Natural killer cell (primary cell): ENCODE measurements at regions not wholly inside any gene's neighbourhood (a gene's known extent, or its start where the extent isn't known, plus 50 kb on each side); places are given as distances from the start of the nearest gene placed in this dataset.

Source experiments
- ATAC-seq, 3 donors: fragments of 150-1000 bp in 2 of 3; fragments of 200-7000 bp in 1 of 3; cut with Tn5 transposase; 1 replicate in 1 of 3; 2 replicates in 2 of 3; pipeline ENCODE4 v1.10.0; 2021; ENCODE audit warnings: mild to moderate bottlenecking in 2 of 3, moderate library complexity in 2 of 3
- DNase-seq, 2 donors: peaks; one replicate each; pipeline versions ENCODE4 v3.0.0 to v3.0.0-alpha.2; 2013 to 2021; ENCODE audit warnings: mixed read lengths in 1 of 2
- H3K27ac ChIP-seq: one replicate; pipeline ENCODE4 v1.5.1; 2013; ENCODE audit warnings: mild to moderate bottlenecking, low read length
- H3K27me3 ChIP-seq: one replicate; pipeline ENCODE4 v1.6.1; 2013; ENCODE audit warnings: low read length; ENCODE audit not compliant: control insufficient read depth, insufficient read depth
- H3K36me3 ChIP-seq: one replicate; pipeline ENCODE4 v1.6.1; 2013; ENCODE audit warnings: low read length; ENCODE audit not compliant: control insufficient read depth, insufficient read depth
- H3K4me1 ChIP-seq: one replicate; pipeline ENCODE4 v1.6.1; 2013; ENCODE audit warnings: low read length; ENCODE audit not compliant: control insufficient read depth, insufficient read depth
- H3K4me3 ChIP-seq: one replicate; pipeline ENCODE4 v1.5.1; 2013; ENCODE audit warnings: low read length
- H3K9me3 ChIP-seq: one replicate; pipeline ENCODE4 v1.6.1; 2013; ENCODE audit warnings: low read length; ENCODE audit not compliant: control insufficient read depth, insufficient read depth
- H3K27ac Mint-ChIP-seq, 2 donors: one replicate each; pipeline ENCODE4 v1.8.0; 2022; ENCODE audit warnings: mild to moderate bottlenecking in 2 of 2, mixed read lengths in 2 of 2, moderate library complexity in 1 of 2
- H3K27me3 Mint-ChIP-seq, 2 donors: one replicate each; pipeline ENCODE4 v1.8.0; 2022; ENCODE audit warnings: low read depth in 2 of 2, mixed read lengths in 2 of 2
- H3K36me3 Mint-ChIP-seq: one replicate; pipeline ENCODE4 v1.8.0; 2022; ENCODE audit warnings: mixed read lengths
- H3K4me1 Mint-ChIP-seq, 2 donors: one replicate each; pipeline ENCODE4 v1.8.0; 2022; ENCODE audit warnings: mixed read lengths in 2 of 2
- H3K4me3 Mint-ChIP-seq: one replicate; pipeline ENCODE4 v1.8.0; 2022; ENCODE audit warnings: mild to moderate bottlenecking, moderate library complexity, mixed read lengths
- H3K9me3 Mint-ChIP-seq, 2 donors: one replicate each; pipeline ENCODE4 v1.8.0; 2022; ENCODE audit warnings: mixed read lengths in 2 of 2
- CTCF ChIP-seq: fragments of 200-600 bp; IDR thresholded peaks from one replicate; pipeline ENCODE4 v1.8.0; 2022; ENCODE audit warnings: antibody characterized with exemption
- WGBS: methylation state at CpG from one replicate; pipeline ENCODE4 v1.1.7; 2013; ENCODE audit warnings: missing lambda C conversion rate; ENCODE audit not compliant: insufficient coverage; 5-methylcytosine and 5-hydroxymethylcytosine counted together
- intact Hi-C: fragments of 100-400 bp; cut with micrococcal nuclease; formaldehyde crosslinking; loops from one replicate; pipeline ENCODE4 v1.14.2; 2022

GRCh38 chr3:157692468-157692867, 189.3 kb upstream of the VEPH1 start:
- DNase-seq, result no peak
- Mint-ChIP-seq H3K4me1 (no peaks in the 10 kb centered on the region), H3K36me3 (peaks cover 5% of the 10 kb centered on the region), H3K4me3 (no peak overlapping the region), H3K9me3 (peaks cover 11 to 13% of the 10 kb centered on the region in 2 donors), H3K27me3 (no peaks in the 10 kb centered on the region), H3K27ac (no peak overlapping the region)
- no peaks in the 10 kb centered on the region for H3K36me3 ChIP-seq
- no peaks in the 10 kb centered on the region for H3K4me1 ChIP-seq
- no peak overlapping the region for H3K4me3 ChIP-seq
- TF ChIP-seq CTCF, result no peak
- no peaks in the 10 kb centered on the region for H3K9me3 ChIP-seq
- WGBS, result no CpG with 5 or more reads among the region's 1 CpG
- intact Hi-C loops, result no loop called here
- H3K27ac ChIP-seq, result no peak overlapping the region
- H3K27me3 ChIP-seq, result no peaks in the 10 kb centered on the region
- ATAC-seq, result no peak

- Histone ChIP-seq H3K36me3 (no peaks in the 10 kb centered on the region), H3K27ac (no peak overlapping the region), H3K4me3 (no peak overlapping the region), H3K4me1 (no peaks in the 10 kb centered on the region), H3K27me3 (no peaks in the 10 kb centered on the region), H3K9me3 (peaks cover 4% of the 10 kb centered on the region)
- no peak overlapping the region for H3K27ac Mint-ChIP-seq
- no peaks in the 10 kb centered on the region for H3K4me1 Mint-ChIP-seq
- DNase-seq, result no peak
- intact Hi-C loops, result no loop called here
- H3K36me3 Mint-ChIP-seq, result peaks cover 5% of the 10 kb centered on the region
- H3K9me3 Mint-ChIP-seq, result peaks cover 5 to 7% of the 10 kb centered on the region in 2 donors
- no peaks in the 10 kb centered on the region for H3K27me3 Mint-ChIP-seq
- WGBS, result 65% methylated on average over 3 of the region's 3 CpGs
- no peak for TF ChIP-seq CTCF
- H3K4me3 Mint-ChIP-seq, result no peak overlapping the region
- ATAC-seq, result no peak
Observed at GRCh38 chr3:157683668-157684067, 180.5 kb upstream of the VEPH1 start.

GRCh38 chr3:157672061-157672460, 168.8 kb upstream of the VEPH1 start:
- no peaks in the 10 kb centered on the region for H3K9me3 ChIP-seq
- DNase-seq, result no peak
- 88% methylated on average over 1 of the region's 1 CpG for WGBS
- H3K27me3 Mint-ChIP-seq, result no peaks in the 10 kb centered on the region
- no peak overlapping the region for H3K27ac ChIP-seq
- H3K27me3 ChIP-seq, result no peaks in the 10 kb centered on the region
- no peak overlapping the region for H3K27ac Mint-ChIP-seq
- H3K4me3 Mint-ChIP-seq, result no peak overlapping the region
- no peak overlapping the region for H3K4me3 ChIP-seq
- no peaks in the 10 kb centered on the region for H3K36me3 Mint-ChIP-seq
- no peaks in the 10 kb centered on the region for H3K4me1 ChIP-seq
- no peaks in the 10 kb centered on the region for H3K36me3 ChIP-seq
- peaks cover 2 to 3% of the 10 kb centered on the region in 2 donors for H3K9me3 Mint-ChIP-seq
- no peaks in the 10 kb centered on the region for H3K4me1 Mint-ChIP-seq
- no peak for ATAC-seq
- intact Hi-C loops, result no loop called here
- no peak for TF ChIP-seq CTCF

GRCh38 chr3:157671656-157672055, 168.4 kb upstream of the VEPH1 start:
- Mint-ChIP-seq H3K36me3 (no peaks in the 10 kb centered on the region), H3K4me3 (no peak overlapping the region), H3K9me3 (peaks cover 2 to 3% of the 10 kb centered on the region in 2 donors), H3K27ac (no peak overlapping the region), H3K27me3 (no peaks in the 10 kb centered on the region), H3K4me1 (no peaks in the 10 kb centered on the region)
- H3K27me3 ChIP-seq, result no peaks in the 10 kb centered on the region
- ATAC-seq (no peak), DNase-seq (no peak)
- TF ChIP-seq CTCF, result no peak
- no peak overlapping the region for H3K4me3 ChIP-seq
- H3K36me3 ChIP-seq, result no peaks in the 10 kb centered on the region
- no peak overlapping the region for H3K27ac ChIP-seq
- WGBS, result 100% methylated on average over 1 of the region's 3 CpGs
- no peaks in the 10 kb centered on the region for H3K9me3 ChIP-seq
- intact Hi-C loops, result no loop called here
- no peaks in the 10 kb centered on the region for H3K4me1 ChIP-seq
